Lower leg skin (tissue), 4 donors: ENCODE measurements at regions not wholly inside any gene's neighbourhood (a gene's known extent, or its start where the extent isn't known, plus 50 kb on each side); places are given as distances from the start of the nearest gene placed in this dataset.

Experiments
- DNase-seq, 2 donors: peaks; one replicate each; pipeline ENCODE4 v3.0.0-alpha.2; 2019; ENCODE audit warnings: low spot score in 2 of 2
- H3K4me3 ChIP-seq: fragments of 200-600 bp; sonication (generic); 2 replicates; pipeline ENCODE4 v1.5.1; 2017; ENCODE audit warnings: mild to moderate bottlenecking, low read depth; ENCODE audit not compliant: poor library complexity, severe bottlenecking
- POLR2A ChIP-seq, 2 donors: fragments of 450-650 bp; IDR thresholded peaks; one replicate each; pipeline ENCODE4 v1.6.1; 2016 to 2017; ENCODE audit warnings: antibody characterized with exemption in 2 of 2, mild to moderate bottlenecking in 1 of 2, moderate library complexity in 1 of 2
- WGBS, 2 donors: methylation state at CpG; one replicate each; pipeline ENCODE4 v1.1.5; 2018; 5-methylcytosine and 5-hydroxymethylcytosine counted together
- intact Hi-C: fragments of 100-400 bp; cut with DNase I; formaldehyde crosslinking; loops from one replicate; pipeline ENCODE4 v1.15.0; 2023; ENCODE audit warnings: low total_unique reads
- TF ChIP-seq, protein P1 (sequence below), 3 donors: fragments of 450-650 bp; IDR thresholded peaks; one replicate each; pipeline ENCODE4 v1.5.1; 2016; ENCODE audit warnings: antibody characterized with exemption in 3 of 3, mild to moderate bottlenecking in 3 of 3, moderate library complexity in 2 of 3

DNA sequence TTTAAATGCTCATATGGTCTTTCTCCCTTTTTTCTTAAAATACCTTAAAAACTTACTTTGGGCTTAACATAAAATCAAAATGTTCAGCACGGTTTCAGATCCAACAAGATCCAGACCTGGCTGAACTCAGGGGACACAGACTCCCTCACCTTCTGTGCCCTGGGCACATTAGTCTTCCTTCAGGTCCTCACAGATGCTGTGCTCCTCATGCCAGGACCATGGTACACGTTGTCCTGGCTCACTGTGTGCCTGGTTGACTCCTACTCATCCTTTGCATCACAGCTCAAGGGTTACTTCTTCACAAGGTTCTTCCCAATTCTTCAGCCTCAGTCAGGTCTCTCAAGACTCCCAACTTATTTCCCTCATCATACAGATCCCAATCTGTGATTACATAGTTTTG is 73.6 kb upstream of the TCF21 start:
- H3K4me3 ChIP-seq = no peak overlapping the region
- 67 to 68% methylated on average over 2 of the region's 2 CpGs for WGBS, 2 donors
- no peak for DNase-seq
- intact Hi-C loops = no loop called here
- TF ChIP-seq POLR2A (IDR thresholded peaks at IDR 0.05) = no peak
- TF ChIP-seq, protein P1, sequence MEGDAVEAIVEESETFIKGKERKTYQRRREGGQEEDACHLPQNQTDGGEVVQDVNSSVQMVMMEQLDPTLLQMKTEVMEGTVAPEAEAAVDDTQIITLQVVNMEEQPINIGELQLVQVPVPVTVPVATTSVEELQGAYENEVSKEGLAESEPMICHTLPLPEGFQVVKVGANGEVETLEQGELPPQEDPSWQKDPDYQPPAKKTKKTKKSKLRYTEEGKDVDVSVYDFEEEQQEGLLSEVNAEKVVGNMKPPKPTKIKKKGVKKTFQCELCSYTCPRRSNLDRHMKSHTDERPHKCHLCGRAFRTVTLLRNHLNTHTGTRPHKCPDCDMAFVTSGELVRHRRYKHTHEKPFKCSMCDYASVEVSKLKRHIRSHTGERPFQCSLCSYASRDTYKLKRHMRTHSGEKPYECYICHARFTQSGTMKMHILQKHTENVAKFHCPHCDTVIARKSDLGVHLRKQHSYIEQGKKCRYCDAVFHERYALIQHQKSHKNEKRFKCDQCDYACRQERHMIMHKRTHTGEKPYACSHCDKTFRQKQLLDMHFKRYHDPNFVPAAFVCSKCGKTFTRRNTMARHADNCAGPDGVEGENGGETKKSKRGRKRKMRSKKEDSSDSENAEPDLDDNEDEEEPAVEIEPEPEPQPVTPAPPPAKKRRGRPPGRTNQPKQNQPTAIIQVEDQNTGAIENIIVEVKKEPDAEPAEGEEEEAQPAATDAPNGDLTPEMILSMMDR (IDR thresholded peaks at IDR 0.05) = no peak

DNA sequence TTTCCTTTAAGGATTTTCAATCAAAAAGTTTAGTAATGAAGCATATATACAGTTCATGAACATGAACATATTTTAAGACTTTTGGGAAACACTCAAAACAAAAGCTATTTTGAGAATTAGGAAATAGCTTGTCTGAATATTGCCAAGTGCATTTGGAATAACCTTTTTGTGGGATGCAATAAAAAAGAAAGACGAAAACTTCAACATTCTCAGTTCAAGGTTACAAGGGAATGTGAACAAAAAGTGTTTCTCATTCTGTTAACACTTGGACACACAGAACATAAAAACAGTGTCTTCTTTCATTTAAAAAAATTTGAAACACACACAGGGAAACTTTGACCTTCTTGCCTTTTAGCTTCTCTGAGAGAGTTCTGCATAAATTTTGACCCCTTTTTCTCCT is 72.7 kb upstream of the TCF21 start:
- WGBS, 2 donors = 52 to 53% methylated on average over 1 of the region's 1 CpG
- TF ChIP-seq POLR2A (IDR thresholded peaks at IDR 0.05) = no peak
- TF ChIP-seq, protein P1 (IDR thresholded peaks at IDR 0.05) = no peak
- no peak overlapping the region for H3K4me3 ChIP-seq
- intact Hi-C loops = no loop called here
- no peak for DNase-seq

DNA sequence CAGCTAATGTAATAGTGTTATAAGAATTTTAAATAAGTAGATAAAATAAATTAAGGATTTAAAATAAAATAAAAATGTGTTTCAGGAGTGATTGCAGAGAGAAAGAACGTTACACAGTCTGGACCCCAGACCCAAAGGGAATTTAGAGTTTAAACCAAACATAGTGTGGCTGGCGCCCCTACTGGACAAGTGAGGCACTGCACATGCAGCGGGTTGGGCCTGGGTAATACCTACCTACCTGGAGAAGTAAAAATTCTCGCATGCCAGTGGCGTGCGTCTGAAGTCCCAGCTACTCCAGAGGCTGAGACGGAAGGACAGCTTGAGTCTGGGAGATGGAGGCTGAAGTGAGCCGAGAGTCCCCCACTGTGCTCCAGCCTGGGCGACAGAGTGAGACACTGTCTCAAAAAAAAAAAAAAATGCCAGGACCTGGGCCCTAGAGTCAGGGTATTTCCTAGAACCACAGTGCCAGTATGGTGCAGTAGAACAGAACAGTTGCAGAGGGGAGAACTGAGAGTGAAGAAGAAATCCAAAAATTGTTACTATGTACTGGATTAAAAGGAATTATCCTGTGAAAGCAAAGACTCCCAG is 71.4 kb upstream of the TCF21 start:
- intact Hi-C loops = no loop called here
- no peak for TF ChIP-seq POLR2A (IDR thresholded peaks at IDR 0.05)
- TF ChIP-seq, protein P1 (IDR thresholded peaks at IDR 0.05) = no peak
- 75 to 87% methylated on average over 9 of the region's 9 CpGs for WGBS, 2 donors
- DNase-seq = no peak
- no peak overlapping the region for H3K4me3 ChIP-seq

DNA sequence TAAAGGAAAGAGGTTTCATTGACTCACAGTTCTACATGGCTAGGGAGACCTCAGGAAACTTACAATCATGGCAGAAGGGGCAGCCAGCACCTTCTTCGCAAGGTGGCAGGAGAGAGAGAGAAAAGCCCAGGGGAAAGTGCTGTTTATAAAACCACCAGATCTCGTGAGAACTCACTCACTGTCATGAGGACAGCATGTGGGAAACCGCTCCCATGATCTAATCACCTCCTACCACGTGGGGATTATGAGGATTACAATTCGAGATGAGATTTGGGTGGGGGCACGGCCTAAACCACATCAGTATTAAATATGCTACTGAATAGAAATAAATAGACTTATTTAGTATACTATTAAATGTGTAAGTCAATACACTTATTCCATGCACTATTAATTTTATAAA is 70.6 kb upstream of the TCF21 start:
- no peak for DNase-seq
- WGBS, 2 donors = 73 to 78% methylated on average over 6 of the region's 6 CpGs
- intact Hi-C loops = no loop called here
- TF ChIP-seq, protein P1 (IDR thresholded peaks at IDR 0.05) = no peak
- TF ChIP-seq POLR2A (IDR thresholded peaks at IDR 0.05) = no peak
- no peak overlapping the region for H3K4me3 ChIP-seq

DNA sequence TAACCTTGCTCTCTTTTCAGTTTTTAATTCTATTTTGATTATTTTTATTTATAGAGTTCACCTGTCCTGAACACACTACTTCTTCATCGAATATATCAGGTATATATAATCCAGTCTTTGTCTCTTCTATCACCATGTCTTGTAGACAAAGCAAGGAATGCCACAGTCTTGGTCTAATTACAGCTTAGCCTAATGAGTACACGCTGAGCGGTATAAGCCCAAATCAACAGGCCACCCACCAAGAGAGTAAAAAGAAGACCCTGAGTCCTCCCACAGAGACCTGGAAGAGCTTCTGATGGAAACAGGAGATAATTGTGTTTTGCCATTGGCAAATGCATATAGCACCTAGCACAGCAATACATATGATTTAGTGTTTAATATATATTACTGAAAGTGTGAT is 68.7 kb upstream of the TCF21 start:
- 50 to 65% methylated on average over 3 of the region's 3 CpGs for WGBS, 2 donors
- no peak overlapping the region for H3K4me3 ChIP-seq
- TF ChIP-seq POLR2A (IDR thresholded peaks at IDR 0.05) = no peak
- TF ChIP-seq, protein P1 (IDR thresholded peaks at IDR 0.05) = no peak
- intact Hi-C loops = no loop called here
- DNase-seq = no peak

DNA sequence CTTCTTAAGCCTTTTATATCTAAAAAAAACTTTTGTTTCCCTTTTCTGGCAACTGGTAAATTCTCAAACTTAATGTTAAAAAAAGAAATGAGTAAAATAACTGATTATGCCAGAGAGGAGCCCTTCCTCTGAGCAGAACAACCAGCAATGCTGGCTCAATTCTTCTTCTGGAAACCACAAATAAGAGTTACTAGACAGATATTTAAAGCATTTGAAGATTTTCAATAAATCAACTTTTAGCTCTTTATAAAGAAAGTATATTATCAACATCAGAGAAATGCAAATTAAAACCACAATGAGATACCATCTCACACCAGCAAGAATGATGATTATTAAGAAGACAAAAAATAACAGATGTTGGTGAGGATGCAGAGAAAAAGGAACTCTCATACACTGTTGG is 61.1 kb upstream of the TCF21 start:
- intact Hi-C loops = loop anchor here (2.0 kb wide), 1 partner anchor 59 kb away; no protein-coding TSS in a partner anchor
- no peak overlapping the region for H3K4me3 ChIP-seq
- TF ChIP-seq POLR2A (IDR thresholded peaks at IDR 0.05) = no peak
- TF ChIP-seq, protein P1 (IDR thresholded peaks at IDR 0.05) = no peak
- no peak for DNase-seq
